ENCODE measurements at regions not wholly inside any gene's neighbourhood (a gene's known extent, or its start where the extent isn't known, plus 50 kb on each side); places are given as distances from the start of the nearest gene placed in this dataset.
"Not testable (repeated sequence)": the region's sequence is repeated elsewhere in the genome, so short reads cannot be mapped to it uniquely, and the experiment has no call there.

GRCh38 chr5:25295067-25295466 is 650.3 kb upstream of the CDH10 start:
- TF ChIP-seq REST (IDR thresholded peaks at IDR 0.05; ENCODE audit: insufficient replicate concordance, low read depth), result no peak
- no peak for TF ChIP-seq CTCF (IDR thresholded peaks at IDR 0.05; ENCODE audit: insufficient read depth, low read length)
- TF ChIP-seq GABPA (IDR thresholded peaks at IDR 0.05; ENCODE audit: low read depth), result no peak

GRCh38 chr5:25289766-25290165 is 645.0 kb upstream of the CDH10 start:
- DNase-seq (ENCODE audit: low read depth in 1 of 2, low spot score in 1 of 2); H3K4me3 ChIP-seq (replicated peaks; ENCODE audit: insufficient read depth, low read length); H3K27ac ChIP-seq (replicated peaks); H3K27me3 ChIP-seq (ENCODE audit: insufficient read depth, poor library complexity, severe bottlenecking): not testable (repeated sequence)

More at GRCh38 chr5:25295067-25295466, 650.3 kb upstream of the CDH10 start:
- no peak for DNase-seq (ENCODE audit: low read depth in 1 of 2, low spot score in 1 of 2)
- Histone ChIP-seq H3K4me3 (replicated peaks; ENCODE audit: insufficient read depth, low read length) (no peak overlapping the region), H3K27ac (replicated peaks) (no peak overlapping the region), H3K27me3 (ENCODE audit: insufficient read depth, poor library complexity, severe bottlenecking) (no peaks in the 10 kb centered on the region)

- Histone ChIP-seq H3K4me3 (replicated peaks; ENCODE audit: insufficient read depth, low read length) (no peak overlapping the region), H3K27me3 (ENCODE audit: insufficient read depth, poor library complexity, severe bottlenecking) (no peaks in the 10 kb centered on the region), H3K27ac (replicated peaks) (no peak overlapping the region)
- DNase-seq (ENCODE audit: low read depth in 1 of 2, low spot score in 1 of 2), result no peak
- no peak for TF ChIP-seq SPI1 (IDR thresholded peaks at IDR 0.05; ENCODE audit: borderline replicate concordance, low read depth)
Observed at GRCh38 chr5:25286319-25286718, 641.5 kb upstream of the CDH10 start.

GRCh38 chr5:25285136-25285535 is 640.4 kb upstream of the CDH10 start:
- no peak for DNase-seq (ENCODE audit: low read depth in 1 of 2, low spot score in 1 of 2)
- TF ChIP-seq CTCF (IDR thresholded peaks at IDR 0.05; ENCODE audit: insufficient read depth, low read length) (no peak), POLR2AphosphoS5 (IDR thresholded peaks at IDR 0.05; ENCODE audit: low read depth) (no peak), GABPA (IDR thresholded peaks at IDR 0.05; ENCODE audit: low read depth) (no peak), REST (IDR thresholded peaks at IDR 0.05; ENCODE audit: insufficient replicate concordance, low read depth) (no peak), SPI1 (IDR thresholded peaks at IDR 0.05; ENCODE audit: borderline replicate concordance, low read depth) (no peak)
- H3K27ac ChIP-seq (replicated peaks), result no peak overlapping the region

GRCh38 chr5:25263507-25263906 is 618.7 kb upstream of the CDH10 start:
- H3K27ac ChIP-seq (replicated peaks); DNase-seq (ENCODE audit: low read depth in 1 of 2, low spot score in 1 of 2); H3K4me3 ChIP-seq (replicated peaks; ENCODE audit: insufficient read depth, low read length); H3K27me3 ChIP-seq (ENCODE audit: insufficient read depth, poor library complexity, severe bottlenecking): not testable (repeated sequence)

More at GRCh38 chr5:25285136-25285535, 640.4 kb upstream of the CDH10 start:
- no peak overlapping the region for H3K4me3 ChIP-seq (replicated peaks; ENCODE audit: insufficient read depth, low read length)
- no peaks in the 10 kb centered on the region for H3K27me3 ChIP-seq (ENCODE audit: insufficient read depth, poor library complexity, severe bottlenecking)

Data from HL-60 (cell line).